HL-60 (cell line): ENCODE measurements at regions not wholly inside any gene's neighbourhood (a gene's known extent, or its start where the extent isn't known, plus 50 kb on each side); places are given as distances from the start of the nearest gene placed in this dataset.

Source experiments
- GABPA ChIP-seq: IDR thresholded peaks from 2 replicates; pipeline ENCODE4 v1.6.1; 2012; ENCODE audit warnings: low read depth
- POLR2AphosphoS5 ChIP-seq: IDR thresholded peaks from 2 replicates; pipeline ENCODE4 v1.6.1; 2012; ENCODE audit warnings: low read depth
- SPI1 ChIP-seq: IDR thresholded peaks from 2 replicates; pipeline ENCODE4 v1.6.1; 2012; ENCODE audit warnings: low read depth, mild to moderate bottlenecking, borderline replicate concordance
- TF ChIP-seq, protein P1 (sequence below): IDR thresholded peaks from one replicate; pipeline ENCODE4 v1.5.1; 2011; ENCODE audit warnings: low read length, control low read depth, inconsistent platforms; ENCODE audit not compliant: insufficient read depth
- TF ChIP-seq, protein P2 (sequence below): IDR thresholded peaks from 2 replicates; pipeline ENCODE4 v1.6.1; 2012; ENCODE audit warnings: low read depth; ENCODE audit not compliant: insufficient replicate concordance

DNA sequence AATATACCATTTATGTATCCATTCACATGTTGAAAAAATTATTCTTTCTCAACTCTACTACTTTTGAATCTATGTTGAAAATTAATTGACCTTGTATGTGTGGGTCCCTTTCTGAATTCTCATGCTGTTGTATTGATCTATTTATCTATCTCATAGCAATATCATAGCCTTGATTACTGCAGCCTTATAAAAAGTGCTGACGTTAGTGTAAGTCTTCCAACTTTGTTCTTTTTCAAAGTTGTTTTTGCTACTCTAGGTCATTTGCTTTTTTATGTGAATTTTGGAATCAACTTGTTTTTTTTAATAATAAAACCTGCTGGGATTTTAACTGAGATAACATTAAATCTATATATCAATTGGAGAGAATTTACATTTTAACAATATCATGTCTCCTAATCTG lies 52.2 kb upstream of the PAX3 start:
- TF ChIP-seq, protein P1, sequence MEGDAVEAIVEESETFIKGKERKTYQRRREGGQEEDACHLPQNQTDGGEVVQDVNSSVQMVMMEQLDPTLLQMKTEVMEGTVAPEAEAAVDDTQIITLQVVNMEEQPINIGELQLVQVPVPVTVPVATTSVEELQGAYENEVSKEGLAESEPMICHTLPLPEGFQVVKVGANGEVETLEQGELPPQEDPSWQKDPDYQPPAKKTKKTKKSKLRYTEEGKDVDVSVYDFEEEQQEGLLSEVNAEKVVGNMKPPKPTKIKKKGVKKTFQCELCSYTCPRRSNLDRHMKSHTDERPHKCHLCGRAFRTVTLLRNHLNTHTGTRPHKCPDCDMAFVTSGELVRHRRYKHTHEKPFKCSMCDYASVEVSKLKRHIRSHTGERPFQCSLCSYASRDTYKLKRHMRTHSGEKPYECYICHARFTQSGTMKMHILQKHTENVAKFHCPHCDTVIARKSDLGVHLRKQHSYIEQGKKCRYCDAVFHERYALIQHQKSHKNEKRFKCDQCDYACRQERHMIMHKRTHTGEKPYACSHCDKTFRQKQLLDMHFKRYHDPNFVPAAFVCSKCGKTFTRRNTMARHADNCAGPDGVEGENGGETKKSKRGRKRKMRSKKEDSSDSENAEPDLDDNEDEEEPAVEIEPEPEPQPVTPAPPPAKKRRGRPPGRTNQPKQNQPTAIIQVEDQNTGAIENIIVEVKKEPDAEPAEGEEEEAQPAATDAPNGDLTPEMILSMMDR, result no peak
- TF ChIP-seq, protein P2, sequence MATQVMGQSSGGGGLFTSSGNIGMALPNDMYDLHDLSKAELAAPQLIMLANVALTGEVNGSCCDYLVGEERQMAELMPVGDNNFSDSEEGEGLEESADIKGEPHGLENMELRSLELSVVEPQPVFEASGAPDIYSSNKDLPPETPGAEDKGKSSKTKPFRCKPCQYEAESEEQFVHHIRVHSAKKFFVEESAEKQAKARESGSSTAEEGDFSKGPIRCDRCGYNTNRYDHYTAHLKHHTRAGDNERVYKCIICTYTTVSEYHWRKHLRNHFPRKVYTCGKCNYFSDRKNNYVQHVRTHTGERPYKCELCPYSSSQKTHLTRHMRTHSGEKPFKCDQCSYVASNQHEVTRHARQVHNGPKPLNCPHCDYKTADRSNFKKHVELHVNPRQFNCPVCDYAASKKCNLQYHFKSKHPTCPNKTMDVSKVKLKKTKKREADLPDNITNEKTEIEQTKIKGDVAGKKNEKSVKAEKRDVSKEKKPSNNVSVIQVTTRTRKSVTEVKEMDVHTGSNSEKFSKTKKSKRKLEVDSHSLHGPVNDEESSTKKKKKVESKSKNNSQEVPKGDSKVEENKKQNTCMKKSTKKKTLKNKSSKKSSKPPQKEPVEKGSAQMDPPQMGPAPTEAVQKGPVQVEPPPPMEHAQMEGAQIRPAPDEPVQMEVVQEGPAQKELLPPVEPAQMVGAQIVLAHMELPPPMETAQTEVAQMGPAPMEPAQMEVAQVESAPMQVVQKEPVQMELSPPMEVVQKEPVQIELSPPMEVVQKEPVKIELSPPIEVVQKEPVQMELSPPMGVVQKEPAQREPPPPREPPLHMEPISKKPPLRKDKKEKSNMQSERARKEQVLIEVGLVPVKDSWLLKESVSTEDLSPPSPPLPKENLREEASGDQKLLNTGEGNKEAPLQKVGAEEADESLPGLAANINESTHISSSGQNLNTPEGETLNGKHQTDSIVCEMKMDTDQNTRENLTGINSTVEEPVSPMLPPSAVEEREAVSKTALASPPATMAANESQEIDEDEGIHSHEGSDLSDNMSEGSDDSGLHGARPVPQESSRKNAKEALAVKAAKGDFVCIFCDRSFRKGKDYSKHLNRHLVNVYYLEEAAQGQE, result no peak
- TF ChIP-seq POLR2AphosphoS5 (no peak), GABPA (no peak), SPI1 (no peak)
